GM12872 (cell line): ENCODE measurements at regions not wholly inside any gene's neighbourhood (a gene's known extent, or its start where the extent isn't known, plus 50 kb on each side); places are given as distances from the start of the nearest gene placed in this dataset.

Experiments used
- CTCF ChIP-seq: IDR thresholded peaks from 3 replicates; pipeline ENCODE4 v1.5.1; 2011; ENCODE audit warnings: low read depth, mild to moderate bottlenecking, low read length, moderate library complexity; ENCODE audit not compliant: insufficient read depth

- no peak for TF ChIP-seq CTCF
Measured at GRCh38 chr1:20425622-20426021, 60.4 kb downstream of the CAMK2N1 start.

- no peak for TF ChIP-seq CTCF
Measured at GRCh38 chr1:20423169-20423795, 62.7 kb downstream of the CAMK2N1 start.

- no peak for TF ChIP-seq CTCF
Measured at GRCh38 chr1:20421441-20421840, 64.6 kb downstream of the CAMK2N1 start.

- no peak for TF ChIP-seq CTCF
Measured at GRCh38 chr1:20417581-20417980, 68.4 kb downstream of the CAMK2N1 start.

GRCh38 chr1:20416706-20417105, 69.3 kb downstream of the CAMK2N1 start:
- no peak for TF ChIP-seq CTCF

- no peak for TF ChIP-seq CTCF
Measured at GRCh38 chr1:20413776-20414140, 72.3 kb downstream of the CAMK2N1 start.

GRCh38 chr1:20413136-20413775, 72.8 kb downstream of the CAMK2N1 start:
- TF ChIP-seq CTCF = no peak
